ENCODE measurements at regions not wholly inside any gene's neighbourhood (a gene's known extent, or its start where the extent isn't known, plus 50 kb on each side); places are given as distances from the start of the nearest gene placed in this dataset.

- no peak for TF ChIP-seq POLR2A (IDR thresholded peaks at IDR 0.05; ENCODE audit: low read depth, low read length)
- TF ChIP-seq SPI1 (IDR thresholded peaks at IDR 0.05; ENCODE audit: low read depth, low read length) = no peak
- TF ChIP-seq POLR2AphosphoS5 (IDR thresholded peaks at IDR 0.05; ENCODE audit: low read depth, low read length) = no peak
- no peak for TF ChIP-seq PAX5 (IDR thresholded peaks at IDR 0.05; ENCODE audit: insufficient read depth, low read length, severe bottlenecking)
Observed at GRCh38 chr5:82519558-82519957, 241.4 kb upstream of the RPS23 start.
